GM12878 (cell line): ENCODE measurements at regions not wholly inside any gene's neighbourhood (a gene's known extent, or its start where the extent isn't known, plus 50 kb on each side); places are given as distances from the start of the nearest gene placed in this dataset.

Source experiments
- CEBPB ChIP-seq, 2 experiments: fragments of 150-350 bp in 1 of 2; IDR thresholded peaks; 2 replicates each; pipeline ENCODE4 v1.6.1; 2012 to 2014; ENCODE audit warnings: low read depth in 2 of 2, low read length in 2 of 2, borderline replicate concordance in 1 of 2, inconsistent platforms in 1 of 2
- ESRRA ChIP-seq: IDR thresholded peaks from 2 replicates; pipeline ENCODE4 v1.6.1; 2012; ENCODE audit warnings: mild to moderate bottlenecking, low read length, improper control_type of control experiment
- ETV6 ChIP-seq, 2 experiments: fragments of 450-650 bp in 1 of 2; IDR thresholded peaks in 1 of 2; conservative IDR thresholded peaks in 1 of 2; 2 replicates each; pipeline ENCODE4 v1.6.1; 2014; ENCODE audit warnings: antibody characterized with exemption in 1 of 2, borderline replicate concordance in 1 of 2, low read depth in 1 of 2, mild to moderate bottlenecking in 1 of 2, moderate library complexity in 1 of 2
- EZH2 ChIP-seq: IDR thresholded peaks from 2 replicates; pipeline ENCODE4 v1.6.1; 2012; ENCODE audit warnings: low read depth, mild to moderate bottlenecking, control low read depth, inconsistent platforms, low read length, borderline replicate concordance; ENCODE audit not compliant: control insufficient read depth
- HDAC2 ChIP-seq: fragments of 200-600 bp; sonication (generic); IDR thresholded peaks from 2 replicates; pipeline ENCODE4 v1.6.1; 2017
- NFXL1 ChIP-seq: fragments of 450-650 bp; IDR thresholded peaks from 2 replicates; pipeline ENCODE4 v1.6.1; 2017; ENCODE audit warnings: antibody characterized with exemption, mild to moderate bottlenecking, borderline replicate concordance
- POLR2A ChIP-seq: IDR thresholded peaks from 2 replicates; pipeline ENCODE4 v1.6.1; 2011; ENCODE audit warnings: low read depth, mild to moderate bottlenecking, low read length
- TF ChIP-seq, protein P1 (sequence below): IDR thresholded peaks from 2 replicates; pipeline ENCODE4 v1.6.1; 2012; ENCODE audit warnings: low read depth, low read length, improper control_type of control experiment
- TF ChIP-seq, protein P2 (sequence below), 3 experiments: IDR thresholded peaks in 2 of 3; conservative IDR thresholded peaks in 1 of 3; 2 replicates each; pipeline ENCODE4 v1.5.1; 2011; ENCODE audit warnings: low read depth in 3 of 3, low read length in 3 of 3, mild to moderate bottlenecking in 3 of 3, control low read depth in 2 of 3, moderate library complexity in 2 of 3, inconsistent platforms in 1 of 3, mixed read lengths in 1 of 3; ENCODE audit not compliant: control insufficient read depth in 2 of 3, insufficient read depth in 1 of 3; ENCODE audit errors: extremely low read depth in 1 of 3
- TF ChIP-seq, protein P3 (sequence below): fragments of 450-650 bp; IDR thresholded peaks from 2 replicates; pipeline ENCODE4 v1.6.1; 2014; ENCODE audit warnings: mild to moderate bottlenecking
- TF ChIP-seq, protein P4 (sequence below): IDR thresholded peaks from 2 replicates; pipeline ENCODE4 v1.6.1; 2011; ENCODE audit warnings: borderline replicate concordance, low read depth, mild to moderate bottlenecking, moderate library complexity, mixed read lengths, low read length; ENCODE audit not compliant: insufficient read depth; ENCODE audit errors: extremely low read length
- TF ChIP-seq, protein P5 (sequence below): fragments of 450-650 bp; IDR thresholded peaks from 2 replicates; pipeline ENCODE4 v1.6.1; 2016; ENCODE audit warnings: mild to moderate bottlenecking
- TF ChIP-seq, protein P6 (sequence below): fragments of 450-650 bp; IDR thresholded peaks from 2 replicates; pipeline ENCODE4 v1.6.1; 2018; ENCODE audit warnings: mild to moderate bottlenecking, low read depth, moderate library complexity; ENCODE audit not compliant: partially characterized antibody

DNA sequence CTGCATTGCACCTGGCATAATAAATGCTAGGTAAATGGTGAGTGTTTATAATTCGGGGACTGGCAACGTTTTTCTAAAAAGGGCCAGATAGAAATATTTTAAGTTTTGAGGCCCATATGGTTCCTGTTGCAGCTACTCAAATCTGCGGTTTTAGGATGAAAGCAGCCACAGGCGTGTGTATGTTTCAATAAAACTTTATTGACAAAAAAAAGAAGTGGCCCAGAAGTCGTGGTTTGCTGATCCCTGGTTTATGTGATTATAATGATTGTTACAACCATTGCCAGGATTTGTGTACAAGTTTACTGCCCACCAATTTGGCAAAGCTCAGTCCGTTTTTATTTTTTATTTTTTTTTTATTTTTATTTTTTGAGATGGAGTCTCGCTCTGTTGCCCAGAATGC lies 536.1 kb downstream of the XYLT1 start:
- TF ChIP-seq CEBPB (IDR thresholded peaks at IDR 0.05; ENCODE audit: borderline replicate concordance in 1 of 2, low read depth in 2 of 2, low read length in 2 of 2): no peak
- TF ChIP-seq, protein P1, sequence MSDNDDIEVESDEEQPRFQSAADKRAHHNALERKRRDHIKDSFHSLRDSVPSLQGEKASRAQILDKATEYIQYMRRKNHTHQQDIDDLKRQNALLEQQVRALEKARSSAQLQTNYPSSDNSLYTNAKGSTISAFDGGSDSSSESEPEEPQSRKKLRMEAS: no peak
- TF ChIP-seq, protein P2, sequence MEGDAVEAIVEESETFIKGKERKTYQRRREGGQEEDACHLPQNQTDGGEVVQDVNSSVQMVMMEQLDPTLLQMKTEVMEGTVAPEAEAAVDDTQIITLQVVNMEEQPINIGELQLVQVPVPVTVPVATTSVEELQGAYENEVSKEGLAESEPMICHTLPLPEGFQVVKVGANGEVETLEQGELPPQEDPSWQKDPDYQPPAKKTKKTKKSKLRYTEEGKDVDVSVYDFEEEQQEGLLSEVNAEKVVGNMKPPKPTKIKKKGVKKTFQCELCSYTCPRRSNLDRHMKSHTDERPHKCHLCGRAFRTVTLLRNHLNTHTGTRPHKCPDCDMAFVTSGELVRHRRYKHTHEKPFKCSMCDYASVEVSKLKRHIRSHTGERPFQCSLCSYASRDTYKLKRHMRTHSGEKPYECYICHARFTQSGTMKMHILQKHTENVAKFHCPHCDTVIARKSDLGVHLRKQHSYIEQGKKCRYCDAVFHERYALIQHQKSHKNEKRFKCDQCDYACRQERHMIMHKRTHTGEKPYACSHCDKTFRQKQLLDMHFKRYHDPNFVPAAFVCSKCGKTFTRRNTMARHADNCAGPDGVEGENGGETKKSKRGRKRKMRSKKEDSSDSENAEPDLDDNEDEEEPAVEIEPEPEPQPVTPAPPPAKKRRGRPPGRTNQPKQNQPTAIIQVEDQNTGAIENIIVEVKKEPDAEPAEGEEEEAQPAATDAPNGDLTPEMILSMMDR (IDR thresholded peaks at IDR 0.05 in 2 of 3, conservative IDR thresholded peaks at IDR 0.05 in 1 of 3; ENCODE audit: control insufficient read depth in 2 of 3, extremely low read depth in 1 of 3, insufficient read depth in 1 of 3, low read depth in 3 of 3, low read length in 3 of 3): no peak
- no peak for TF ChIP-seq POLR2A
- TF ChIP-seq, protein P3, sequence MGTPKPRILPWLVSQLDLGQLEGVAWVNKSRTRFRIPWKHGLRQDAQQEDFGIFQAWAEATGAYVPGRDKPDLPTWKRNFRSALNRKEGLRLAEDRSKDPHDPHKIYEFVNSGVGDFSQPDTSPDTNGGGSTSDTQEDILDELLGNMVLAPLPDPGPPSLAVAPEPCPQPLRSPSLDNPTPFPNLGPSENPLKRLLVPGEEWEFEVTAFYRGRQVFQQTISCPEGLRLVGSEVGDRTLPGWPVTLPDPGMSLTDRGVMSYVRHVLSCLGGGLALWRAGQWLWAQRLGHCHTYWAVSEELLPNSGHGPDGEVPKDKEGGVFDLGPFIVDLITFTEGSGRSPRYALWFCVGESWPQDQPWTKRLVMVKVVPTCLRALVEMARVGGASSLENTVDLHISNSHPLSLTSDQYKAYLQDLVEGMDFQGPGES: no peak
- TF ChIP-seq NFXL1: no peak
- TF ChIP-seq EZH2: no peak
- no peak for TF ChIP-seq HDAC2
- TF ChIP-seq, protein P4, sequence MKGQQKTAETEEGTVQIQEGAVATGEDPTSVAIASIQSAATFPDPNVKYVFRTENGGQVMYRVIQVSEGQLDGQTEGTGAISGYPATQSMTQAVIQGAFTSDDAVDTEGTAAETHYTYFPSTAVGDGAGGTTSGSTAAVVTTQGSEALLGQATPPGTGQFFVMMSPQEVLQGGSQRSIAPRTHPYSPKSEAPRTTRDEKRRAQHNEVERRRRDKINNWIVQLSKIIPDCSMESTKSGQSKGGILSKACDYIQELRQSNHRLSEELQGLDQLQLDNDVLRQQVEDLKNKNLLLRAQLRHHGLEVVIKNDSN: no peak
- TF ChIP-seq ESRRA: no peak
- TF ChIP-seq ETV6 (conservative IDR thresholded peaks at IDR 0.05 in 1 of 2, IDR thresholded peaks at IDR 0.05 in 1 of 2; ENCODE audit: borderline replicate concordance in 1 of 2, low read depth in 1 of 2): no peak
- TF ChIP-seq, protein P5, sequence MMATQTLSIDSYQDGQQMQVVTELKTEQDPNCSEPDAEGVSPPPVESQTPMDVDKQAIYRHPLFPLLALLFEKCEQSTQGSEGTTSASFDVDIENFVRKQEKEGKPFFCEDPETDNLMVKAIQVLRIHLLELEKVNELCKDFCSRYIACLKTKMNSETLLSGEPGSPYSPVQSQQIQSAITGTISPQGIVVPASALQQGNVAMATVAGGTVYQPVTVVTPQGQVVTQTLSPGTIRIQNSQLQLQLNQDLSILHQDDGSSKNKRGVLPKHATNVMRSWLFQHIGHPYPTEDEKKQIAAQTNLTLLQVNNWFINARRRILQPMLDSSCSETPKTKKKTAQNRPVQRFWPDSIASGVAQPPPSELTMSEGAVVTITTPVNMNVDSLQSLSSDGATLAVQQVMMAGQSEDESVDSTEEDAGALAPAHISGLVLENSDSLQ: no peak
- TF ChIP-seq, protein P6, sequence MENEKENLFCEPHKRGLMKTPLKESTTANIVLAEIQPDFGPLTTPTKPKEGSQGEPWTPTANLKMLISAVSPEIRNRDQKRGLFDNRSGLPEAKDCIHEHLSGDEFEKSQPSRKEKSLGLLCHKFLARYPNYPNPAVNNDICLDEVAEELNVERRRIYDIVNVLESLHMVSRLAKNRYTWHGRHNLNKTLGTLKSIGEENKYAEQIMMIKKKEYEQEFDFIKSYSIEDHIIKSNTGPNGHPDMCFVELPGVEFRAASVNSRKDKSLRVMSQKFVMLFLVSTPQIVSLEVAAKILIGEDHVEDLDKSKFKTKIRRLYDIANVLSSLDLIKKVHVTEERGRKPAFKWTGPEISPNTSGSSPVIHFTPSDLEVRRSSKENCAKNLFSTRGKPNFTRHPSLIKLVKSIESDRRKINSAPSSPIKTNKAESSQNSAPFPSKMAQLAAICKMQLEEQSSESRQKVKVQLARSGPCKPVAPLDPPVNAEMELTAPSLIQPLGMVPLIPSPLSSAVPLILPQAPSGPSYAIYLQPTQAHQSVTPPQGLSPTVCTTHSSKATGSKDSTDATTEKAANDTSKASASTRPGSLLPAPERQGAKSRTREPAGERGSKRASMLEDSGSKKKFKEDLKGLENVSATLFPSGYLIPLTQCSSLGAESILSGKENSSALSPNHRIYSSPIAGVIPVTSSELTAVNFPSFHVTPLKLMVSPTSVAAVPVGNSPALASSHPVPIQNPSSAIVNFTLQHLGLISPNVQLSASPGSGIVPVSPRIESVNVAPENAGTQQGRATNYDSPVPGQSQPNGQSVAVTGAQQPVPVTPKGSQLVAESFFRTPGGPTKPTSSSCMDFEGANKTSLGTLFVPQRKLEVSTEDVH: no peak
